ENCODE measurements at regions not wholly inside any gene's neighbourhood (a gene's known extent, or its start where the extent isn't known, plus 50 kb on each side); places are given as distances from the start of the nearest gene placed in this dataset.

DNA sequence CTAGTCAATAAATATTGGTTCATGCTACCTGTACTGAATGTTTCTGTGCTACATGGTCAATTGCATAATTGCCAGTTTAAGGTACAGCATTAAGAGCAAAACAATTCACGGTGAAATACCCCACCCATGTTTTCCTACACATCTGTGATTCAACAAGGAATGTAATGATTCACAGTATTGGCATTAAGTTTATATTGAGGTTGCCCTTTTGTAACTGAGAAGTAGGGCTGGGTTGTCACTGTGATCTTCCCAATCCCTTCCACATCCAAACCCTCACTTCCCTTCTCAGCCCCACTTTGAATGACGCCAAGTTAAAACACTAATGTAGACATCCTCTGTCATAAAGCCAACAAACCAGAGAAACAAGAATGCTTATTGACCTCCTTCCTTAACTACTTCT lies 112.0 kb upstream of the TJP1 start:
- TF ChIP-seq CTCF (IDR thresholded peaks at IDR 0.05) (no peak), POLR2A (IDR thresholded peaks at IDR 0.05) (no peak)
- Histone ChIP-seq H3K4me3 (no peak overlapping the region), H3K27me3 (no peaks in the 10 kb centered on the region), H3K4me1 (peaks cover 9% of the 10 kb centered on the region), H3K9me3 (no peaks in the 10 kb centered on the region), H3K36me3 (replicated peaks in 1 of 2; ENCODE audit: insufficient read depth in 1 of 2, low read depth in 2 of 2) (no peaks in the 10 kb centered on the region), H3K27ac (no peak overlapping the region)
- ATAC-seq = no peak
- intact Hi-C loops (cut with DNase I) = no loop called here
- 85 to 87% methylated on average over 2 of the region's 2 CpGs for WGBS, 2 donors
- no peak for DNase-seq

DNA sequence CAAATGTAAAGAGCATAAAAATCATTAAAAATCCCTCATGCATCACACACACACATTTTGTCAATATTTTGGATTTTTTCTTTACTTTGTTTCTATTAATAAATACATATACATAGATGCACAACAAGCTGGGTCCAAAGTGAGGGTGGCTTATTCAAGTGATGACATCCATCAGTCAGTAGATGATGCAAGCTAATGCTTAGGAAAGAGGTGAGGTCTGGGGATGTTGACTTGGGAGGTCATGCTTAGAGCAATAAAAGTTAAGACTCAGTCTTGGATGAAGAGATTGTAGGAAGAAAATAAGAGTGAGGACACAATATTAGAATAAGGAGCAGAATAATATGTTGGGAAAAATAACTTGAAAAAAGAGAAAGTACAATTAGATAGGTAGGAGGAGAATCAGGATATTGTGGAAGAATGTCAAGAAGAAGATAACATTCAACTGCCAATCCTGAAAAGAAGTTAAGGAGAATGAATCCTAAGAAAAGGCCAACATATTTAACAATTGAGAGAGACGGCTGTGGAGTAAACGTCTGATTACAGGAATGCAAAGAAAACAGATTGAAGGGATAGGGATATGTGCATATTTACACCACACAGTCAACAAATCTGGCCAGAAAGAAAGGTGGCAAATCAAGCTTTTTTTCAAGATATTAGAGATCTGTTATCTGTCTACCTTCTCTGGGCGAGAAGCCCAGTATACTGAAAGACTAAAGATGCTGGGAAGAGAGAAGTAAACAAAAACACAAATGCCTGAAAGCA lies 111.0 kb upstream of the TJP1 start:
- H3K27me3 ChIP-seq = no peaks in the 10 kb centered on the region
- H3K4me1 ChIP-seq = peaks cover 9% of the 10 kb centered on the region
- no peak overlapping the region for H3K27ac ChIP-seq
- no peaks in the 10 kb centered on the region for H3K36me3 ChIP-seq (replicated peaks in 1 of 2; ENCODE audit: insufficient read depth in 1 of 2, low read depth in 2 of 2)
- ATAC-seq (no peak), DNase-seq (no peak)
- 66 to 69% methylated on average over 3 of the region's 3 CpGs for WGBS, 2 donors
- no peak for TF ChIP-seq POLR2A (IDR thresholded peaks at IDR 0.05)
- no peak for TF ChIP-seq CTCF (IDR thresholded peaks at IDR 0.05)
- no peaks in the 10 kb centered on the region for H3K9me3 ChIP-seq
- intact Hi-C loops (cut with DNase I) = no loop called here
- H3K4me3 ChIP-seq = no peak overlapping the region

DNA sequence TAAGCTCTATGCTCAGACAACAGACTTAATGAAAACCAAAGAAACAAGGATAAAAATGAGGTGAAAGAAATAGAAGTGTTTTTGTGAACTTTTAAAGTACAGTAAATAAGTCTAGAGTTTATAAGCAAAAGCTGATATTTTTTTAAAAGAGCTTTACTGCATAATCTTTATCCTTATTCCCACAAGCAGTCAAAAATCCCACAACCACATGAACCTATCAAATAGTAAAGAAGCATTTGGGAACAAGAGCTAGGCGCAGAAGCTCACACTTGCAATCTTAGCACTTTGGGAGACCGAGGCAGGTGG lies 103.8 kb upstream of the TJP1 start:
- Histone ChIP-seq H3K4me1 (peaks cover 16% of the 10 kb centered on the region), H3K27me3 (no peaks in the 10 kb centered on the region), H3K9me3 (no peaks in the 10 kb centered on the region), H3K27ac (peak overlapping the region in 1 of 4 donors; percentile 77), H3K4me3 (no peak overlapping the region), H3K36me3 (replicated peaks in 1 of 2; ENCODE audit: insufficient read depth in 1 of 2, low read depth in 2 of 2) (no peaks in the 10 kb centered on the region)
- ATAC-seq (no peak), DNase-seq (no peak)
- WGBS, 2 donors = 84 to 89% methylated on average over 2 of the region's 2 CpGs
- intact Hi-C loops (cut with DNase I) = no loop called here
- no peak for TF ChIP-seq CTCF (IDR thresholded peaks at IDR 0.05)
- TF ChIP-seq POLR2A (IDR thresholded peaks at IDR 0.05) = no peak

DNA sequence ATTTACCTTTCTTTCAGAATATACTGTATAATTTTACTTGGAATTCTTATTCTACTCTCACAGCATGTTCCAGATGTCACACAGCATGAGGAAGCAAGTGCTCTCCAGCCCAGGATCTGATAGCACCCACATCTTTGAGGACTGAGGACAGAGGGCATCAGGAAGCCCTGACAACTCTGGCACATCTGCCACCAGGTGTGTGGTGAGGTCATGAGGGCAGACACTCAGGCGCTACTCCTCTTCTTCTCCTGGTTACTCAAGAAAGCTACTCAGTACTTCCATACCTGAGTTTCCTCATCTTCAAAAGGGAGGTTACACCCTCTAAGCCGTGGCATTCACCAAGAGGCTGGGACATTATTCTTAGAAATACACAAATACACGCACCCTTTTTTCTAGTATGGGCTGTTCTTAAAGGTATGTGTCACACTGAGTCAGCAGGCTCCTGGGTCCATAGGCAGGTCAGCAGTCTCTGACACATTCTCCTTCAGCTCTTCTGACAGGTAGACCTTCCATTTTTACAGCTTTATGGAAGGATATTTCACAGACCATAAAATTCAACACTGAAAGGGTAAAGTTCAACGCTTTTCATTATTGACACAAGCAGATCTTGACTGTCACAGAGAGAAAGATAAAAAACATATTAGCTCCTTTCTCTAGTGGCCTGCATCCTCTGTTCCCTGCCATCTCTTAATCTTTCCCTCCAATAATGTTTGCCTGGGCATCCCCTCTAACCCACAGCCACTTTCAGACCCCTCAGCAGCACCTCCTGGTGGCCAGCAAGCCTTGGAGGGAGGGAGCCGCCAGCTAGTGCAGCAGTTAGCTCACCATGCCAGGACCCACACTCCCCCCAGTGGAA lies 103.2 kb upstream of the TJP1 start:
- Histone ChIP-seq H3K4me1 (peaks cover 16% of the 10 kb centered on the region), H3K9me3 (no peaks in the 10 kb centered on the region), H3K4me3 (no peak overlapping the region), H3K27me3 (no peaks in the 10 kb centered on the region), H3K36me3 (replicated peaks in 1 of 2; ENCODE audit: insufficient read depth in 1 of 2, low read depth in 2 of 2) (no peaks in the 10 kb centered on the region), H3K27ac (peak overlapping the region; percentile 29 to 77 (median 73))
- peak in 6 of 7 experiments; percentile 35 to 76 (median 54) for TF ChIP-seq CTCF (IDR thresholded peaks at IDR 0.05)
- TF ChIP-seq POLR2A (IDR thresholded peaks at IDR 0.05) = no peak
- 51 to 52% methylated on average over 5 of the region's 5 CpGs for WGBS, 2 donors
- intact Hi-C loops (cut with DNase I) = no loop called here
- peak; percentile 54 for ATAC-seq
- DNase-seq = peak; percentile 47 to 64 (median 56)
